Peyer's patch (tissue), 4 donors: ENCODE measurements at regions not wholly inside any gene's neighbourhood (a gene's known extent, or its start where the extent isn't known, plus 50 kb on each side); places are given as distances from the start of the nearest gene placed in this dataset.

Source experiments
- POLR2A ChIP-seq, 2 donors: fragments of 450-650 bp; IDR thresholded peaks; one replicate each; pipeline ENCODE4 v1.5.1; 2017; ENCODE audit warnings: antibody characterized with exemption in 2 of 2, mild to moderate bottlenecking in 2 of 2, moderate library complexity in 2 of 2
- TF ChIP-seq, protein P1 (sequence below), 6 experiments: fragments of 450-650 bp in 4 of 6; fragments of 200-600 bp in 2 of 6; sonication (generic) in 1 of 6; IDR thresholded peaks; one replicate each; pipeline ENCODE4 v1.5.1; 2017 to 2019; ENCODE audit warnings: antibody characterized with exemption in 6 of 6, mild to moderate bottlenecking in 3 of 6, moderate library complexity in 1 of 6

- TF ChIP-seq, protein P1, sequence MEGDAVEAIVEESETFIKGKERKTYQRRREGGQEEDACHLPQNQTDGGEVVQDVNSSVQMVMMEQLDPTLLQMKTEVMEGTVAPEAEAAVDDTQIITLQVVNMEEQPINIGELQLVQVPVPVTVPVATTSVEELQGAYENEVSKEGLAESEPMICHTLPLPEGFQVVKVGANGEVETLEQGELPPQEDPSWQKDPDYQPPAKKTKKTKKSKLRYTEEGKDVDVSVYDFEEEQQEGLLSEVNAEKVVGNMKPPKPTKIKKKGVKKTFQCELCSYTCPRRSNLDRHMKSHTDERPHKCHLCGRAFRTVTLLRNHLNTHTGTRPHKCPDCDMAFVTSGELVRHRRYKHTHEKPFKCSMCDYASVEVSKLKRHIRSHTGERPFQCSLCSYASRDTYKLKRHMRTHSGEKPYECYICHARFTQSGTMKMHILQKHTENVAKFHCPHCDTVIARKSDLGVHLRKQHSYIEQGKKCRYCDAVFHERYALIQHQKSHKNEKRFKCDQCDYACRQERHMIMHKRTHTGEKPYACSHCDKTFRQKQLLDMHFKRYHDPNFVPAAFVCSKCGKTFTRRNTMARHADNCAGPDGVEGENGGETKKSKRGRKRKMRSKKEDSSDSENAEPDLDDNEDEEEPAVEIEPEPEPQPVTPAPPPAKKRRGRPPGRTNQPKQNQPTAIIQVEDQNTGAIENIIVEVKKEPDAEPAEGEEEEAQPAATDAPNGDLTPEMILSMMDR (IDR thresholded peaks at IDR 0.05): no peak
- TF ChIP-seq POLR2A (IDR thresholded peaks at IDR 0.05): no peak
These were observed 52.1 kb upstream of the SOX1 start for GRCh38 chr13:112014857-112015256.
